HG03565 (cell line): ENCODE measurements at regions not wholly inside any gene's neighbourhood (a gene's known extent, or its start where the extent isn't known, plus 50 kb on each side); places are given as distances from the start of the nearest gene placed in this dataset.

Experiments
- ATAC-seq: cut with Tn5 transposase; IDR thresholded peaks from one replicate; pipeline ENCODE4 v1.9.1; 2021; ENCODE audit warnings: mild to moderate bottlenecking, moderate library complexity; ENCODE audit not compliant: unreplicated experiment

DNA sequence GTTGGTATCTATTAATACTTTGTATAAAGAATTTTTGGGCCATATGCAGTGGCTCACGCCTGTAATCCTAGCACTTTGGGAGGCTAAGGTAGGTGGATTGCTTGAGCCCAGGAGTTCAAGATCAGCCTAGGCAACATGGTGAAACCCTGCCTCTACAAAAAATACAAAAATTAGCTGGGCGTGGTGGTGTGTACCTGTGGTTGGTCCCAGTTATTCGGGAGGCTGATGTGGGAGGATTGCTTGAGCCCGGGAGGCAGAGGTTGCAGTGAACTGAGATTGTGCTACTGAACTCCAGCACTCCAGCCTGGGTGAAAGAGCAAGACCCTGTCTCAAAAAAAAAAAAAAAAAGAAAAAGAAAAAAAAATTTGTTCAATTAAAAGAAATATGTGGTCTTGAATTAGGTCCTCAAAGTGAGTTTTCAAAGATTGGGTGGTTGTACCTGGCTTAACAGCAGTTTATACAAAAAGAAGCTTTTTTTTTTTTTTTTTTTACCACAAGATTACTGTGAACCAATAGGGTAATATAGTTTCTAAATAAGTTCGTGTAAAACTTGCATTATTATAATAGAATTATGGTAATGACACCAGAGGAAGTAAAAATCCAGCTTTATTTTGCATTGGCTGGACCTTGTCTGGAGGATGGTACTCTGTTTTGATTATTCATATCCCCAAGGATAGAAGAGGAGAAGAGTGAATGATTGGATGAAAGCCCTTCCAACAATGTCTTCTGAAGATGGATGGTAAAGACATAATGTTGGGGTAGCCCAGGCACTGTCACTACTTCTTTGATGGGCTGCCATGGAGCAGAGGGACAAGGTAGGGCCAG is 210.3 kb downstream of the MYCN start:
- ATAC-seq, result no peak

- no peak for ATAC-seq
These were observed 209.2 kb downstream of the MYCN start for GRCh38 chr2:16149349-16150243.

GRCh38 chr2:16148632-16149348 is 208.4 kb downstream of the MYCN start:
- ATAC-seq, result no peak

DNA sequence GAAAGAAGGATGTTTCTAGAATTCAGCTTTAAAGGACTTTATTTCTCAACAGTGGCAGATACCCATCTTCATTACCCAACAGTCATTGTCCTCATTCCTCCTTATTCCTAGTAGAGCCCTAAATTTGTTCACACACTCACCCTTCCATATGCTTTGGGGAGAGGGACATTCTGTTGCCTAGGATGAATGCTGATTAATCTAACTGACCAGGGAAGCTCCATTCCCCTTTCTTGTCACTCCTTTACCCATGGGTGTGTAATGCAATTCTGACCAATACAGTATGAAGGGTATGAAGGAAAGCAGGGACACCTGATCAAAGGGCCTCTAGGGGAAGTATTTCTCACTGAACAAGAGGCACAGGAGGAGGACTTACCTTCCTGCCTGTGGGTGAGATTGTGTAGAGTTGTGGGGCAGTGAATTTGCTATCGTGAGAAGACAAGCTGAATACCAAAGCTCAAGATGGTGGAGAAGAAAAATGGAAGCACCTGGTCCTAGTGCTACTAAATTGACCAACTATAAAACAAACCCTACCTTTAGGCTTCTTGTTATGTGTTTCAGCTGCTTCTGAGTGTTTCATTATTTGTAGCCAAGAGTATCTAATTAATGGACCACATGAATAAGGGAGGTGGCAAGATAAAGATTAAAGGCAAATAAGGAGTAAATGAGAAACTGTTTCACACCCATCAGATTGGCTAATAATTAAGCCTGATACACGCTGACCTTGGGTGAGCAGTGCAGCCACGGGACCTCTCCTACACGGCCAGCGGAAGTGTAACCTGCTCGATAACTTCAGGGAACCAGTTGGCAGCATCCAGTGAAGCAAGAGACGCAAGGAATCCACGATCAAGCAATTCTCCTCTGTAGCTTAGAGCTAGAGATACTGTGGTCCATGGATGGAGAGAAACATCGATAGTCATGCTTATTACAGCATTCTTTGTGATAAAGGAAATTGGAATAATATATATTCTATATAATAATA is 202.3 kb downstream of the MYCN start:
- ATAC-seq, result no peak

- no peak for ATAC-seq
These were observed 201.2 kb downstream of the MYCN start for GRCh38 chr2:16141641-16141921.

DNA sequence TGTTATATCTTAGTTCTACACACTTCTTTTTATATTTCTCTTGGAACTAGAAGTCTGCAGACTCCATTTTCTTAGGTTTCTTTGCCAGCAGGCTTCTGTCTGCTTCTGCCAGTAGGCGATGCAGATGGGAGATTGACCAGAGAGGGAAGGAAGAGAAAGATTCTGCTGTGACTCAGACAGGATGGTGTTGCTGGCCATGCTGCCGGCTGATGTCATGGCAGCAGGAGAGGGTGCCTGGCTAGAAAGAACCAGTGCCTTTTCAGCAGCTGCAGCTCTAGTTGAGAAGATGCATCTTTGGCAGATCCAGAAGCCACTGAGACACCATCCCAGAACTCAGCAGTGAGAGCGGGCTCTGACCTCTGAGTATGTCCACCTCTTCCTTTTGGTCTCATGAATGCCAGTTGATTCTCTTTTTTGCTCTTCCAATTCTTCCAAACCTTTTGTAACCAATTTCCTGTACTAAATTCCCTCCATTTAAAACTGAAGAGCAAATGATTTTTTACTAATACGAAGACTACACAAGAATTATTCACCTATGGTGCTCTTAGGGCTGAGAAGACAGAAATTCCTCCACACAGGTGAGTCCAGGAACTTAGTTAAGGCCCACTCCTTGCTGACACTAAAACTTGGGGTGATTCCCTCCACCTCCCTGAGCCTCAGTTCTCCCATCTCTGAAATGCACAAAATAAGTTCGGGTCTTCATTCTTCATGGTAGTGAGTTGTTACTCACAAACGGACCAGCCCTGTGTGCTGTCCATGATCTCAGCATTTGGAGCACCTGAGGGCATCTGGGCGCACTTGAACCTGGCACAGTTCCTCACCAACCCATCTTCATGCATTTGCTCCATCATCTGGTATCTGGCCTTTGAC is 200.7 kb downstream of the MYCN start:
- ATAC-seq, result no peak

DNA sequence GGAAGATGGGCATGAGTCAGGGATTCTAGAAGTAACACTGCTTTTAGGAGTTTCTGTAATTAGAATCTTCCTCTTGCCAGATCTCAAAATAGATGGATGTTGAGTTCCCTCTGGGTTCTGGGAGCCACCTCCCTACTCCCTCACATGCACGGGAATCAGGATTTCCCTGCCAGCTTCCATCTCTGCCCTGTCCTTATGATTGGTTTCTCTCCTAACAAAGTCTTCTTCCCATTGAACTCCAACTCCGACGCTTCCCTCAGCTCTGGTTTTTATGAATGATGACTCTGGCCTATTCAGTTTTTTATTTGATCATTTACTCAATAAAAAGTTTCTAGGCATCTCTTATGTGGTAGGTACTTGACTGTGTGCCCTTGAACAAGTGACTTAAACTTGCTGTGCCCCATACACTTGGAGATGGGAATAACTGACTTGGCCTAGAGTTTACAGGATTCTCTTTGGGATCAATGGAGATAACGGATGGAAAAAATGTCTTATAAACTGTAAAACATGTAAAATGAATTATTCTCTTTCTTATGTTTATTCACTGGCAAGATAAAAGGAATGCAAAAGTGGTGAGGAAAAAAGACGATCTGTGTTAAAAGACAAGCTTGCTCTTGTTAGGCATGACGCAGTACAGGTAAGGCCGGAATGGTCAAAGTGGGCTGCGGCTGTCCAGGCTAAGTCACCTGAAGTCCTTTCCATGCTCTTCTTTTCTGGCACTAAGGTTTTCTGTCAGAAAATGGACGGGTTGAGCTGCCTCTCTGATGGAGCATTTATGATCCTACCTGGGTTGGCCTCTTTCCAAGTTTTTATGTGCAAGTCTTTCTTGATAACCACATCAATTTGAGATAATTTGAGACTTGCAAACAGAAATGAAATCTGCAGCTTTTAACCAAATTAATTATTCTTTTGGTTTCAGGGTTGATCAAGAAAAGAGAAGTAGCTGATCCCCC is 199.6 kb downstream of the MYCN start:
- no peak for ATAC-seq

- no peak for ATAC-seq
These were observed 198.7 kb downstream of the MYCN start for GRCh38 chr2:16138811-16139662.

- no peak for ATAC-seq
These were observed 196.9 kb downstream of the MYCN start for GRCh38 chr2:16137080-16137755.

- ATAC-seq, result no peak
These were observed 196.2 kb downstream of the MYCN start for GRCh38 chr2:16136461-16137035.

DNA sequence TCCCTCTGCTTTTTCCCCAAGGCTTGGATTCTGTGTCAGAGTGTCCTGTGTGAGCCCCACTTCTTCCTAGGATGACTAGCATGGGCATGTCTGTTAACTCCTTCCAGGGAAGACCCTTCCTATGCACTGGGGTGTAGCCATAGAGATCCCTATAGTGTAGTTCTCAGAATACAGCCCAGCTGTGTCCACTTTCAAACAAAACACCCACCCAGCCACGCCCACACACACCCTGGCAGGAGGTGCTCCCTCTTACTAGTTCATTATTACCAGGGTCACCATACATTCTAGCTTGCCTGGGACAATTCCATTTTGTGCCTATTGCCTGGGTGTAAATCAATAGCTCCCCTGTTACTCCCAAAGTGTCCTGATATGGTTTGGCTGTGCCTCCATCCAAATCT is 195.6 kb downstream of the MYCN start:
- no peak for ATAC-seq

DNA sequence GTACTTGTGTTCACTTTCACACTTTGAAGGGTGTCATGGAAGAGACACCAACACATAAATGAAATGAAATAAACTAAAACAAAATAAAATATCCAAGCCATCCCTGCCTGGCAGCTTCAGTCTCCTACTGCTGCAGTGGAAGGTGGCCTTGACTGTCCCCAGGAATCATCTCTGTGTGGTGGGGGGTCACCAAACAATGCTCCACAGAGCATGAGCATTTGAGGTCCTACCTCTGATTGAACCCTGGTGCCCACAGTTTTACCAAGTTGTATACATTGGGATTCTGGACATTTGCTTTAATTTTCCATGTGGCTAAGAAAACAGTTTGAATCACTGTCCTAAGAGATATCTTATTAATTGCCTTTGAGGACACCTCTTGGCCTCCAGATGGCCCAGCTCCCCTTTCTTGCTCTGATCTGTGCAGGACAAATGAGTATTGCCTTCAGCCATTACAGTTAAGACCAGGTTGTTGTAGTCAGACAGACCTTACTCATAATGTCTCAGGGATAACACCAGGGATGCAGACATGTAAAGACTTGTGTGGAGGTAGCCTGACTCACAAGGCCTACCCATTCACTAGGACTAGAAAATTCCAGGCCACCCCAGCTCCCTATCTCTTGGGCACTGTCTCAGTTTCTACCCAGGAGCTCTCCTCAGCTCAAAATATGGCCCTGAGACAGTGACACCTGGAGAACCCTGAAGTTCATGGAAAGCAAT is 195.0 kb downstream of the MYCN start:
- no peak for ATAC-seq

DNA sequence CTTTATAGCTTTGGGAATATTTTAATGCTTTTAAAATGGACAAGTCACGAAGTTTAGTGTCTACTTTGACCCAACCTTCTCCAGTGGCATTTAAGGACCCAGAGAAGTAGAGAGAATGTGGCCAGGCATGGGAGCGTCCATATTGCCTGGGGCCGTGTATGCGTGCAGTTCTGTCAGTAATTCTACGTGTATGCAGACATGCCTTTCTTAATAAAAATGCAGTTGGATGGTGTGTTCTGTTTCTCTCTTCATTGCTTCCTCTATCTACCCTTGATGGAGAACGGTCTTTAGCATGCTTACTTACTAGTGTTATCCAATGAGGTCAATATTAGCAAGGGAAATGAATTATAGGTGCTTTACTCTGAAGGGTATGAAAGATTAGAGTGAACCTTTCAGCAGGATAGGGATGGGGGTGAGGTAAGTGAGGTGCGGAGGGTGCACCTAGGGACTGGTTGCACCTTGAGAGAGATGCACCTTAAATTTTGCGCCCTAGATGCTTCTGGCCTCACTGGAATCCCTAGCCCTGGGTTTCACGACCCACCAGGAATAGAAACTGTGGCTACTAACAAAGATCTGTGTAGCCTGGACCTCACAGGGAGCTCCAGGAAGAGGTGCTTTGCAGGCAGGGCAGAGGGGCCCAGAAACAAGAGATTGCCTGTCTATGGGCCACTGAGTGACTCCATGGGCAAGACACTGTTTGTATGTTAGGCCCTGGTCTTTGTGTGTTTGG is 194.3 kb downstream of the MYCN start:
- no peak for ATAC-seq

DNA sequence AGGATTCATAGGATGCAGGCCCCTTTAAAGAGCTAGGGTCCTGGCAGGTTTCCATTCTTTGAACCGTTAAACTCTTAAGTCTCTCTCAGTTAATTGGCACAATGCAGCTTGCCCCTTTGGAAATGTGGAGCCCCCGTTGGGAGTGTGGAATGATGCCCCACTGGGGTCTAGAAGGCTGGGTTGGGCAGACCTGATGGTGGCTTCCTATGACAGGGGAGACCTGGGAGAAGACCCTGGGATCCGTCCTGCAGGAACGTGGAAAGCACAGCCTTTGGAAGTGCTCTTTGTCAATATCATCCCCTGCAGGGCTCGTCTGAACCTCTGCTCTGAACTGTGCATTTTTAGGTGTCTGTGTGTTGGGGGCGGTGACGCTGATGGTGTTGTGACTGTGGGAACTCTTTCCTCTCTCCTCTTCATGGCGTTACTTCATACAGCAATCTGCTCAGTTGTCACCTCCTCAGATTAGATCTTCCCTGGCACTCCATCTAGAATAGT is 190.6 kb downstream of the MYCN start:
- no peak for ATAC-seq

- no peak for ATAC-seq
These were observed 190.2 kb downstream of the MYCN start for GRCh38 chr2:16130541-16130880.
